GM12891 (cell line): ENCODE measurements at regions not wholly inside any gene's neighbourhood (a gene's known extent, or its start where the extent isn't known, plus 50 kb on each side); places are given as distances from the start of the nearest gene placed in this dataset.

Experiments used
- POLR2A ChIP-seq: IDR thresholded peaks from 2 replicates; pipeline ENCODE4 v1.6.1; 2011; ENCODE audit warnings: low read depth, low read length, control low read depth
- POLR2AphosphoS5 ChIP-seq: IDR thresholded peaks from 2 replicates; pipeline ENCODE4 v1.6.1; 2011; ENCODE audit warnings: low read depth, low read length, control low read depth
- SPI1 ChIP-seq: IDR thresholded peaks from 2 replicates; pipeline ENCODE4 v1.6.1; 2011; ENCODE audit warnings: low read depth, low read length, control low read depth
- TAF1 ChIP-seq: IDR thresholded peaks from 2 replicates; pipeline ENCODE4 v1.6.1; 2011; ENCODE audit warnings: low read depth, low read length, control low read depth

- no peak for TF ChIP-seq TAF1
- TF ChIP-seq POLR2AphosphoS5, result no peak
- no peak for TF ChIP-seq POLR2A
- TF ChIP-seq SPI1, result no peak
Measured at GRCh38 chr6:144749263-144749662, 464.1 kb downstream of the UTRN start.
